Fibroblast of lung (primary cell): ENCODE measurements at regions not wholly inside any gene's neighbourhood (a gene's known extent, or its start where the extent isn't known, plus 50 kb on each side); places are given as distances from the start of the nearest gene placed in this dataset.

Experiments used
- DNase-seq, 2 donors: peaks; one replicate each; pipeline versions ENCODE4 v3.0.0 to v3.0.0-alpha.2; 2010; ENCODE audit warnings: low read depth in 2 of 2
- H2AFZ ChIP-seq: 2 replicates; pipeline ENCODE4 v1.5.1; 2012; ENCODE audit warnings: low read length, control low read depth, inconsistent platforms
- H3K27ac ChIP-seq: 2 replicates; pipeline ENCODE4 v1.5.1; 2011; ENCODE audit warnings: low read length, control low read depth; ENCODE audit not compliant: insufficient read depth
- H3K27me3 ChIP-seq: 2 replicates; pipeline ENCODE4 v1.5.1; 2011; ENCODE audit warnings: mild to moderate bottlenecking, low read length; ENCODE audit not compliant: control insufficient read depth, insufficient read depth
- H3K36me3 ChIP-seq: 2 replicates; pipeline ENCODE4 v1.5.1; 2011; ENCODE audit warnings: low read length; ENCODE audit not compliant: control insufficient read depth, insufficient read depth
- H3K4me1 ChIP-seq: 2 replicates; pipeline ENCODE4 v1.5.1; 2011; ENCODE audit warnings: low read length; ENCODE audit not compliant: control insufficient read depth, insufficient read depth; ENCODE audit errors: extremely low read depth
- H3K4me2 ChIP-seq: 2 replicates; pipeline ENCODE4 v1.5.1; 2011; ENCODE audit warnings: low read length, control low read depth; ENCODE audit not compliant: insufficient read depth; ENCODE audit errors: extremely low read depth
- H3K4me3 ChIP-seq, 4 experiments: fragments of 200-600 bp in 1 of 4; sonication (generic) in 1 of 4; replicated peaks in 1 of 4; 2 replicates each; pipeline ENCODE4 v1.5.1; 2011 to 2016; ENCODE audit warnings: low read length in 4 of 4, low read depth in 3 of 4, mild to moderate bottlenecking in 3 of 4, control low read depth in 2 of 4, inconsistent platforms in 1 of 4, mixed read lengths in 1 of 4; ENCODE audit not compliant: insufficient read depth in 1 of 4; ENCODE audit errors: control extremely low read depth in 1 of 4
- H3K79me2 ChIP-seq: 2 replicates; pipeline ENCODE4 v1.5.1; 2012; ENCODE audit warnings: mild to moderate bottlenecking, low read length, inconsistent platforms; ENCODE audit not compliant: control insufficient read depth, insufficient read depth
- H3K9ac ChIP-seq: 2 replicates; pipeline ENCODE4 v1.5.1; 2011; ENCODE audit warnings: mild to moderate bottlenecking, low read length, control low read depth; ENCODE audit not compliant: insufficient read depth
- H3K9me3 ChIP-seq: 2 replicates; pipeline ENCODE4 v1.5.1; 2012; ENCODE audit warnings: low read depth, low read length; ENCODE audit not compliant: control insufficient read depth, insufficient read depth
- H4K20me1 ChIP-seq: 2 replicates; pipeline ENCODE4 v1.5.1; 2011; ENCODE audit warnings: low read length; ENCODE audit not compliant: control insufficient read depth, insufficient read depth; ENCODE audit errors: extremely low read depth
- CTCF ChIP-seq, 2 donors: IDR thresholded peaks in 1 of 2; conservative IDR thresholded peaks in 1 of 2; 1 replicate in 1 of 2; 2 replicates in 1 of 2; pipeline ENCODE4 v1.5.1; 2011 to 2012; ENCODE audit warnings: low read length in 2 of 2, control low read depth in 1 of 2, inconsistent platforms in 1 of 2, low read depth in 1 of 2, mild to moderate bottlenecking in 1 of 2
- EZH2 ChIP-seq: IDR thresholded peaks from 2 replicates; pipeline ENCODE4 v1.5.1; 2012; ENCODE audit warnings: low read length, control low read depth, mild to moderate bottlenecking; ENCODE audit errors: missing control alignments

GRCh38 chr2:35293261-35293660, 1062.3 kb upstream of the CRIM1 start:
- H3K4me2 ChIP-seq, result no peak overlapping the region
- no peak overlapping the region for H3K4me3 ChIP-seq
- TF ChIP-seq EZH2 (no peak), CTCF (conservative IDR thresholded peaks at IDR 0.05 in 1 of 2, IDR thresholded peaks at IDR 0.05 in 1 of 2; ENCODE audit: low read depth in 1 of 2, low read length in 2 of 2) (no peak)
- no peaks in the 10 kb centered on the region for H3K79me2 ChIP-seq
- no peak overlapping the region for H3K9ac ChIP-seq
- H3K36me3 ChIP-seq, result no peaks in the 10 kb centered on the region
- no peaks in the 10 kb centered on the region for H3K4me1 ChIP-seq
- no peaks in the 10 kb centered on the region for H4K20me1 ChIP-seq
- no peak overlapping the region for H2AFZ ChIP-seq
- no peak overlapping the region for H3K27ac ChIP-seq
- DNase-seq, result no peak
- H3K9me3 ChIP-seq, result no peaks in the 10 kb centered on the region
- H3K27me3 ChIP-seq, result no peaks in the 10 kb centered on the region

GRCh38 chr2:35292199-35292598, 1063.4 kb upstream of the CRIM1 start:
- Histone ChIP-seq H3K27me3 (no peaks in the 10 kb centered on the region), H3K9ac (no peak overlapping the region), H3K27ac (no peak overlapping the region), H3K4me2 (no peak overlapping the region), H3K4me1 (no peaks in the 10 kb centered on the region), H3K36me3 (no peaks in the 10 kb centered on the region), H4K20me1 (no peaks in the 10 kb centered on the region), H2AFZ (no peak overlapping the region), H3K79me2 (no peaks in the 10 kb centered on the region), H3K9me3 (no peaks in the 10 kb centered on the region), H3K4me3 (no peak overlapping the region)
- TF ChIP-seq EZH2 (no peak), CTCF (conservative IDR thresholded peaks at IDR 0.05 in 1 of 2, IDR thresholded peaks at IDR 0.05 in 1 of 2; ENCODE audit: low read depth in 1 of 2, low read length in 2 of 2) (no peak)
- DNase-seq, result no peak

GRCh38 chr2:35281702-35282101, 1073.9 kb upstream of the CRIM1 start:
- Histone ChIP-seq H3K4me1 (no peaks in the 10 kb centered on the region), H3K9me3 (no peaks in the 10 kb centered on the region), H3K4me3 (no peak overlapping the region), H2AFZ (no peak overlapping the region), H3K9ac (no peak overlapping the region), H3K4me2 (no peak overlapping the region), H3K27ac (no peak overlapping the region), H3K79me2 (no peaks in the 10 kb centered on the region), H3K27me3 (no peaks in the 10 kb centered on the region), H3K36me3 (no peaks in the 10 kb centered on the region), H4K20me1 (no peaks in the 10 kb centered on the region)
- DNase-seq, result no peak
- TF ChIP-seq CTCF (conservative IDR thresholded peaks at IDR 0.05 in 1 of 2, IDR thresholded peaks at IDR 0.05 in 1 of 2; ENCODE audit: low read depth in 1 of 2, low read length in 2 of 2), result no peak
